AG09319 (cell line): ENCODE measurements at regions not wholly inside any gene's neighbourhood (a gene's known extent, or its start where the extent isn't known, plus 50 kb on each side); places are given as distances from the start of the nearest gene placed in this dataset.

Experiments used
- DNase-seq: peaks from one replicate; pipeline ENCODE4 v3.0.0-alpha.2; 2010; ENCODE audit warnings: low read depth; ENCODE audit errors: extremely low read depth
- CTCF ChIP-seq: IDR thresholded peaks from 2 replicates; pipeline ENCODE4 v1.5.1; 2011; ENCODE audit warnings: low read depth, mild to moderate bottlenecking, inconsistent platforms, low read length, moderate library complexity

GRCh38 chr2:53373126-53373525, 394.5 kb upstream of the CHAC2 start:
- no peak for DNase-seq
- no peak for TF ChIP-seq CTCF

GRCh38 chr2:53366543-53366942, 401.1 kb upstream of the CHAC2 start:
- no peak for TF ChIP-seq CTCF
- no peak for DNase-seq

- no peak for DNase-seq
- TF ChIP-seq CTCF = no peak
These were observed 404.7 kb upstream of the CHAC2 start for GRCh38 chr2:53362934-53363333.

- no peak for TF ChIP-seq CTCF
- DNase-seq = no peak
These were observed 411.2 kb upstream of the CHAC2 start for GRCh38 chr2:53356291-53356905.

- no peak for TF ChIP-seq CTCF
- DNase-seq = no peak
These were observed 414.2 kb upstream of the CHAC2 start for GRCh38 chr2:53353135-53354114.

- TF ChIP-seq CTCF = no peak
- DNase-seq = no peak
These were observed 420.3 kb upstream of the CHAC2 start for GRCh38 chr2:53347269-53347668.

- no peak for TF ChIP-seq CTCF
- DNase-seq = no peak
These were observed 425.4 kb upstream of the CHAC2 start for GRCh38 chr2:53342248-53342647.
